Skin of body (tissue), 1 donor: ENCODE measurements at regions not wholly inside any gene's neighbourhood (a gene's known extent, or its start where the extent isn't known, plus 50 kb on each side); places are given as distances from the start of the nearest gene placed in this dataset.
"Not testable (repeated sequence)": the region's sequence is repeated elsewhere in the genome, so short reads cannot be mapped to it uniquely, and the experiment has no call there.

Experiments
- DNase-seq: peaks from one replicate; lab custom pipeline; 2025; lab: John Stamatoyannopoulos, UW

DNA sequence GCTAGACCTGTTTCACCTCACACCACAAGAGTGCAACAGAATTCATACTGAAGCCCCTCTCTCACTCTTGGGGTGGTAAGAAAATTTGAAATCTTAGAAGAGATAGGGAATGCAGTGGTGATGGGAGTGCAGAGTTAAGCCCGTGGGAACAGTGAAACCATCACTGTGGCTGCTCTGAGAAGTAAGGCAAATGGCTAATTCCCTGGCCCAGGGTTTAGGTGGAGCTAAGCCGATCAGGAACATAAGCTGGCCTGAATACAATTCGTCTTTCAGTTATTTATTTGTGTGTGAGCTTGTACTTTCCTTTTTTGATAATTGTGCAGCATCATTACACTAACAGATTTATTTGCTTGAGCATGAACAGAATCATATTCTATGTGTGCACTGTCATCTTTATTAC is 1070.6 kb downstream of the STPG2 start:
- no peak for DNase-seq

- no peak for DNase-seq
These were observed 1070.1 kb downstream of the STPG2 start for GRCh38 chr4:97073194-97073593.

DNA sequence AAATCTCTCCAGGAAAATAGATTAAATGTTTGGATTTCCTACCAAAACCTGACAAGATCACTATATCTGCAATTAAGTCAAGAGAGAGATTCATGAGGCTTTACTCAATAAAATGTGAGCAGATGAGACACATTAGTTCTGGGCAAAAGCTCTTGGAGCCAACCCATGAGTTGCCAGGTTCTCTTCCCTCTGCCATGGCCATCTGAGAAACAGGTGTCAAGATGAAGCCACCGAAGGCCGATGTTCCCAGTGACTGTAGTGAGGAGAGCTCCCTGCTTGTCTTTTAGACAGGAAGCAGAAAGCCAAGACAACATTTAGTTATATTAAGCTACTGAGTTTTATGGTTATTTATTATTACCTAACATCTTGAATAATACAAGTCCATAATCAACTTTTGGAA is 1068.7 kb downstream of the STPG2 start:
- DNase-seq = no peak

- DNase-seq = no peak
These were observed 1061.3 kb downstream of the STPG2 start for GRCh38 chr4:97081951-97082350.

DNA sequence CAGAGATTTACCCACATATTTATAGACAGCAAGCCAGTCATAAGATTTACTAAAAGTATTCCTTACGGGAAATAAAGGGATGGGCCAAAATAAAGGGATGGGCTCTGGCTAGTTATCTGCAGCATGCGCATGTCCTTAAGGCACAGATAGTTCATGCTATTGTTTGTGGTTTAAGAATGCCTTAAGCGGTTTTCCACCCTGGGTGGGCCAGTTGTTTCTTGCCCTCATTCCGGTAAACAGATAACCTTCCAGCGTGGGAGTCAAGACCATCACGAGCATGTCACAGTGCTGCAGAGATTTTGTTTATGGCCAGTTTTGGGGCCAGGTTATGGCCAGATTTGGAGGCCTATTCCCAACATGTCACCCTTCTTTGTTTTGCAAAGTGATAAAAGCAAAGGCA is 1046.2 kb downstream of the STPG2 start:
- DNase-seq = not testable (repeated sequence)

DNA sequence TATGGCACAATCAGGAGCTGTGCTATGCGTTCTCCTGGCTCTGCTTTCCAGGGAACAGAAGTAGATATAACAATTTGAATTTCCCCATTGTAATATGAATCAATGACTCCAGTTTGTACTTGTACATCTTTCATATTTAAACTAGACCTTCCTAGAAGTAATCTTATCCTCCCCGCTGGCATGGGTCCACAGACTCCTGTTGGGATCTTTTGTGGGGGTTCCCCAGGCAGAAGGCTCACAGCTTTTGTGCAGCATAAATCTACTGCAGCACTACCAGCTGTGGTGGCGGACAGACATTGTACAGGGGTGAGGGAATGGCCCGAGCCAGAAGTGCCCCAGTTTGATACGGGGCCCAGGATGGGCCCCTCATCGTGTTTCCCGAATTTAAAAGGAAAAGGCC is 1042.1 kb downstream of the STPG2 start:
- DNase-seq = not testable (repeated sequence)

GRCh38 chr4:97103252-97103651 is 1040.0 kb downstream of the STPG2 start:
- DNase-seq = no peak

- DNase-seq = no peak
These were observed 1039.3 kb downstream of the STPG2 start for GRCh38 chr4:97104006-97104405.

DNA sequence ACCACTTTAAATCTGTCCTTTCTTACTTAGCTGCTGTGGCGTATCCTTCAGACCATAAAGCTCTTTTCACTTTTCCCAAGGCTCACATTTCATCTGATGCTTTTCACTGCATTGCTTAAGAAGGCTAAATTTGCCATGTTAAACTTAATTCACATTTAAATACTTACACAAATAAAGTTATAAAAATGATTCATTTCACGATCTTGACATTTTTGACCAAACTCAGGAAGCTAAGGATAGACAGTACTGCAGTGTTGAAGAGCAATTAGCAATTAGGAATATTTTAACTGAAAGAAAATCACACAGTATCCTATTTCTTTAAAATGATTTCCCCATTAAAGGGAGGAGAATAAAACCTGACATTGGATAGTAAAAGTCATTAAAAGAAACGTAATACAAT is 1038.6 kb downstream of the STPG2 start:
- no peak for DNase-seq

GRCh38 chr4:97105347-97106099 is 1037.8 kb downstream of the STPG2 start:
- DNase-seq = no peak

DNA sequence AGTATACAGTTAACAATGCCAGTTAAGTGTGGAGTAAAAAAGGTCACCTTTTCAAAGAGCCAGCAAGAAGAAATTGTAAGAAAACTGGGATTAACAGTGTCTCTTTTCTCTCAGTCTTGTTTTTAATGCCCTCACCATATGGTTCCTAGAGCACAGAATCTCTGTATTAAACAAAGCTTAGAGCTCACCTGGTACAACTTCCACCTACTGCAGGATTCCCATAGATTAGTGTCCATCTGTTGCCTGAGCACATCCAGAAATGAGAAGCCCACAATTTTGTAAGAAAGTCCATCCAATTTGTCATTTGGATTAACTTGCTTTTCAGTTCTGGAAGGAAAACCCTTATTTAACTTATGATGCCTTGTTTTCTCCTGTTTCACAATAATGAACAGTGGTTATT is 1037.1 kb downstream of the STPG2 start:
- no peak for DNase-seq

GRCh38 chr4:97110506-97110905 is 1032.8 kb downstream of the STPG2 start:
- DNase-seq = no peak

- DNase-seq = no peak
These were observed 1026.8 kb downstream of the STPG2 start for GRCh38 chr4:97116511-97116910.

DNA sequence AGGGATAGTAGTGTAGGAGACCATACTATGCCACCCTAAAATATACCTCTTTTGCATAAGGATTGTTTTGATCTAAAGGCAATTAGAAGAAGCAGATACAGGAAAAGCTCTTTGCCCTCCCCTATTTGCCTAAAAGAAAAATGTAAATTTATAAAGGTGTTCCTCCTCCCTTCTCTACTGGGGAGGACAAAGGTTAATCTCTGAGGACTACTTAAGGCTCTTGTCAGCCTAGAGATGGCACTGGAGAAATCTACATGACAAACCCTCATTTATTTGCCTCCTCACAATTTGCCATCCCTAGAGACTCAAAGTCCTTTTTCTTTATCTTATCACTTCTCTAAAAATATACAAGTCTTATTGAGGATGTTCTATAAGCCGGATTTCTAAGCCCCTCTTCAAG is 1021.8 kb downstream of the STPG2 start:
- no peak for DNase-seq

DNA sequence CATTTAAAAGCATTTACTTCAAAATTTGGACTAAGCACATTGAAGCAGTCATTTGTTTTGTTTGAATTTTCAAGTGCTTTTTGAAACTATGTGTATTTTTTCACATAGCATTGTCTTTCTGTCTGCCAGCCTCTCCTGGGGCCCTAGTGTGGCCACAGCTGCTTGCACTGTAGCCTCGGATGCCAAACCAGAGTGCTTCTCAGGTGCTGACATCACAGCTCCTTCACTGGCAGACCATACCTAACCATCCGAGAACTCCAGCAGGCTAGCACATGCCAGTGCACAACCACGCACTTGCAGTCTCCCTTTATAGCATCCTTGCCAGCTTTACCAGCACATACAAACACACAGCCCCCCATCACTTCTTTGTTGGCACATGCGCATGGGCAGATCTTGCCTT is 1019.7 kb downstream of the STPG2 start:
- no peak for DNase-seq

- DNase-seq = no peak
These were observed 1010.8 kb downstream of the STPG2 start for GRCh38 chr4:97132435-97132834.

- DNase-seq = no peak
These were observed 1008.8 kb downstream of the STPG2 start for GRCh38 chr4:97134456-97134855.

DNA sequence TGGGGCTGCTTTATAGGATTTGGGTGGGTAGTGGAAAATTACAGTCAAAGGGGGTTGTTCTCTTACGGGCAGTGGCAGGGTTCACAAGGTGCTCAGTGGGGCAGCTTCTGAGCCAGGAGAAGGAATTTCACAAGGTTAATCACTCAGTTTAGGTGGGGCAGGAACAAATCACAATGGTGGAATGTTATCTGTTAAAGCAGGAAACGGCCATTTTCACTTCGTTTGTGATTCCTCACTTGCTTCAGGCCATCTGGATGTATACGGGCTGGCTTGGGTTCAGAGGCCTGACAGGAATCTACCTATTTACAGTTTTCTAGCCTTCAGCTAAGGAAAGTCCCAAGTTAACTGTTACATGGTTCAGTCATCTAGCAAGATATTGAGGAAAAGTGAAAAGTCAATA is 1003.5 kb downstream of the STPG2 start:
- DNase-seq = no peak

- no peak for DNase-seq
These were observed 1002.7 kb downstream of the STPG2 start for GRCh38 chr4:97140545-97140944.

DNA sequence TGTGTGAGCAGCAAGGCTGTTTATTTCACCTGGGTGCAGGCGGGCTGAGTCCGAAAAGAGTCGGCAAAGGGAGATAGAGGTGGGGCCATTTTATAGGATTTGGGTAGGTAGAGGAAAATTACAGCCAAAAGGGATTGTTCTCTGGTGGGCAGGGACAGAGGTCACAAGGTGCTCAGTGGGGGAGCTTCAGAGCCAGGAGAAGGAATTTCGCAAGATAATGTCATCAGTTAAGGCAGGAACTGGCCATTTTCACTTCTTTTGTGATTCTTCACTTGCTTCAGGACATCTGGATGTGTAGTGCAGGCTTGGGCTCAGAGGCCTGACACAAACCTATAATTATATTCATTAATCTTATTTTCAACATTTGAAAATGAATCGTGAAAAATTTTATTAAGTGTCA is 1001.9 kb downstream of the STPG2 start:
- DNase-seq = not testable (repeated sequence)

- no peak for DNase-seq
These were observed 1000.9 kb downstream of the STPG2 start for GRCh38 chr4:97142410-97142809.

GRCh38 chr4:97142893-97143292 is 1000.4 kb downstream of the STPG2 start:
- no peak for DNase-seq

GRCh38 chr4:97144199-97144598 is 999.1 kb downstream of the STPG2 start:
- no peak for DNase-seq

- no peak for DNase-seq
These were observed 992.3 kb downstream of the STPG2 start for GRCh38 chr4:97150966-97151365.
